GM21528 (cell line): ENCODE measurements at regions not wholly inside any gene's neighbourhood (a gene's known extent, or its start where the extent isn't known, plus 50 kb on each side); places are given as distances from the start of the nearest gene placed in this dataset.

Experiments
- ATAC-seq: cut with Tn5 transposase; IDR thresholded peaks from one replicate; pipeline ENCODE4 v1.9.1; 2021; ENCODE audit warnings: mild to moderate bottlenecking, moderate library complexity; ENCODE audit not compliant: unreplicated experiment, low FRiP score

GRCh38 chr3:159843840-159844730, 144.6 kb upstream of the IL12A start:
- ATAC-seq = no peak

DNA sequence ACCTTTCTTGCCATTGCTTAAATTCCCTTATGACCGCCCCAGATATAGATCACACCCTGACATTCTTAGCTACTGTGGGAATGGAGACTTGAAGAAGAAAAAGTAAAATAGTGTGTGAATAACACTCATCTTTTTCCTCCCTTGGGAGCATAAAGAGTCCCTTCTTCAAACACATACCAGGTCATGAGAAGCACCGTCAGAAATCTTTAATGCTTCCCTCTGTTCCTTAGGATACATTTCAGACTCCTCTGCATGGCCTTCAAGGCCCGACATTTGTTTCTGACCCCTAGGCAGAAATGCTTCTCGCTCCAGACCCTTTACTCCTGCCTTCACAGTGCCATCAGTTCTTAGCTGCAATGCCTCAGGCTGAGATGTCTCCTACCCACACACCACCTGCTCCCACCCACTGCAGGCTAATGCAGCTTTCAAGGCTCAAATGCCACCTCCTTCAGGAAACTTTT, 143.8 kb upstream of the IL12A start:
- no peak for ATAC-seq

DNA sequence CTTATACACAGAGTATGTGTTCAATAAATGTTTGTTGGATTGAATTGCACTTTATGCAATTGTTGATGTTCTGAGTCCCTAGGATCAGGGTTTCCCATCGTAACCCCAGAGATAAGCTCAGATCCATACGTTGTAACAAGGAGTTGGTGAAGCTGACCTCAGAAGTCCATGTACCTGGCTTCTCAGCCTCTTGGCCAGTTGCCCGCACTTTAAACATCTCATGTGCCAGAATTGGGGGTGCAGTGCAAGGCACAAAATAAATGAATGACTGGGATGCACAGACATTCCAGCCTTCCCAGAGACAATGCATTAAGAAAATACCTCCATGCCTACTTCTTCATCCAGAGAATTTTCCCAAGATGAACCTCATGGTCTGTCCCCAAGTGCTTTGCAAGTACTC, 142.9 kb upstream of the IL12A start:
- no peak for ATAC-seq

DNA sequence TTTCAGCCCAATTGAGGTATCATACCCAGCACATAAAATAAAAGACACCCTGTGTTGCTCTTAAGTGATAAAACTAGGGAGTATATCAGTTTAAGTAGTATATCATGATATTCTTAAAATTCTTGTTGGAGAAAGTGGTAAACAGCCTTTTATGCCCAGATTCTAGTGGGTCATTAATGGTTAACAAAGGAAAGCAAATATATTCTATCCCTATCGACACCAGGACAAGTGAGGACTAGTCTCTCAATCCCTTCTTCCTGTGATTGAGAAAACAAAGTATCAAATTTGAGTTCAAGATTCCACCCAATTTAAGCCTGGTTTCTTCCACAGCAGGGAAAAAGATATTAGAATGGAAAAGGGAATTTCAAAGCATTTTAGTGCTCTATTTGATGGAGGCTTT, 142.4 kb upstream of the IL12A start:
- ATAC-seq = no peak

- no peak for ATAC-seq
These were observed 140.1 kb upstream of the IL12A start for GRCh38 chr3:159848348-159849118.

GRCh38 chr3:159850481-159850880, 138.2 kb upstream of the IL12A start:
- no peak for ATAC-seq

DNA sequence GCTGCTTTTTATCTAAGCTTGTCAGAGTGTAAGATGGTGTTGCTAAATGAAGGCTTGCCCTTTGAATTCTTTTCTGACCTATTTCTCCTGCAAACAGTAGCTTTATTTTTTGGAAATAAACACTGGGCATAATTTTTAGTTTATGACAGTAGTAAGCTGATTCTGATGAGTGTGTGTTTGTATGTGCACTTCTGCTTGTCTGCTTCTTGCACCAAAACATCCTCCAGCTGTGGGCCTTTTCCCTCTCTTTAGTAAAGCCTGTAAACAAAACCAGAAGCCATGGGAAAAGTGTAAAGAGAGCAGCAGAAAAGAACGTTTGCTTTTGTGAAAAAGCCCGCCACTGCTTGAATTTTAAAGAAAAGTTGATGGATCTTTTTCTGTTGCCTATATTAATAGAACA, 136.4 kb upstream of the IL12A start:
- ATAC-seq = no peak

- no peak for ATAC-seq
These were observed 135.7 kb upstream of the IL12A start for GRCh38 chr3:159852821-159853505.

- no peak for ATAC-seq
These were observed 135.2 kb upstream of the IL12A start for GRCh38 chr3:159853506-159853864.

DNA sequence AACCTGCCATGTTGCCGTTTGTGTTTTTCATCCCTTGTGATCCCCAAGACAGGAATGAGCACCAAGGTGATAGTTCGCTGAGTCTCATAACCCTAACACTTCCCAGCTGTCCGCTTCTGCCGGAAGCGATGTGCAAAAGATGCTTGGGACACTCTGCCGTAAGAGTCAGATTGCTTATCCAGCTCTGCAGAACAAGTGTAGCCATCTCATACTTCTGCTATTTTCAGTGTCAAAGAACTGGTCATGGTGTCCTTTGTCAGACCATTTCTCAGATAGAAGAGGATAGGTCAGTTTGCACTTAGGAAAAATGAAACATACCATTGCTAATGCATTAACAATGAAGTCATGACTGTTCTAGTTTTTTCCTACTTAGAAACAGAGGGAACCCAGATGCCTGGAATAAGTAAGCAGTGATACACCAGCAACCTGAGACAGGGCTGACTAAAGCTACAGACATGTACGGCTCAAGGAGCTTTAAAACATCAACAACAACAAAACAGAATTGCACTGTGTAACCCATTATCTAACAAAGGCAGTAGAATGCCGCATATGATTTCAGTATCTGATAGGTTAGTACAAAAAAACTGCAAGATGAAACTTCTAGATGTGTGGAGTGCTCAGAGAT, 134.0 kb upstream of the IL12A start:
- ATAC-seq = no peak

GRCh38 chr3:159855599-159856346, 132.9 kb upstream of the IL12A start:
- no peak for ATAC-seq

DNA sequence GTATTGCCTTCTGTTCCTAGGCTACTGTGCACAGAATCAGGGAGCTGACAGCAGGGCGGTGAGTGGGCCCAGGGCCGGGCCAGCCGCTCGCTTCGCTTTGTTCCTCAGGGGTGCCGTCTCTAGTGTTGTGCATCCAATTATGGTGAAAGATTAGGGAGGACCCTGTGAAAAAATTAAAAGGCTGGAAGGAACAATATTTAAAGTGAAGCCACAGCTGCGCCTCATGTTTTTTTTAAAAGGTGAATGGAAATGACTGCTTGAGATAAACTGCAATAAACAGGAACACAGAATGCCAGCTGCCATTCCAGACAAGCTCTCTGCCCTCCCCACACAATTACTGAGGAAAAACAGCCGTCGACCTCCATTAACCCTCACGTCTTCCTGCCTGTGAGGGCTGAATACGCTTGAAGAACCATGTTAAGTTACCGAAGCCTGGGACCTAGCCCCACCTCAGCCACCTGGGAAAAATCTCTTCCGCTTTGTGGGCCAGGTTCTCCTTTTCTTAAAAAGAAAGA, 132.0 kb upstream of the IL12A start:
- no peak for ATAC-seq

- ATAC-seq = no peak
These were observed 130.8 kb upstream of the IL12A start for GRCh38 chr3:159857840-159858239.

GRCh38 chr3:159858650-159859049, 130.0 kb upstream of the IL12A start:
- ATAC-seq = no peak

GRCh38 chr3:159859424-159859823, 129.2 kb upstream of the IL12A start:
- ATAC-seq = no peak

DNA sequence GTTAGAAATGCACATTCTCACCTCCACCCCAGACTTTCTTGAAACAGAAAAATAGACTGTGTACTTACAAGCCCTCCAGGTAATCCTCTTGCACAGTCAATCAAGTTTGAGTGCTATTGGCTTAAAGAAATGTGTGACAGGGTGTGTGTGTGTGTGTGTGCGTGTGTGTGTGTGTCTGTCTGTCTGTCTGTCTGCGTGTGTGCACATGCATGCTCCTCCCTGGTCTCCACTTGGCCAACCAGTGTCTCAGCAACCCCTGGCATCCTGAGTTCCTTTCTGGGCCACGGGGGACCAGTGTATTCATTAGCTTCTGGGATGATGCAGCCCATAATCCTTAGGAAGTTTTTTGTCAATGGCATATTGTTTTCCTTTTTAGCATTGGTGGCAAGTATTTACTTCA, 128.8 kb upstream of the IL12A start:
- ATAC-seq = no peak

DNA sequence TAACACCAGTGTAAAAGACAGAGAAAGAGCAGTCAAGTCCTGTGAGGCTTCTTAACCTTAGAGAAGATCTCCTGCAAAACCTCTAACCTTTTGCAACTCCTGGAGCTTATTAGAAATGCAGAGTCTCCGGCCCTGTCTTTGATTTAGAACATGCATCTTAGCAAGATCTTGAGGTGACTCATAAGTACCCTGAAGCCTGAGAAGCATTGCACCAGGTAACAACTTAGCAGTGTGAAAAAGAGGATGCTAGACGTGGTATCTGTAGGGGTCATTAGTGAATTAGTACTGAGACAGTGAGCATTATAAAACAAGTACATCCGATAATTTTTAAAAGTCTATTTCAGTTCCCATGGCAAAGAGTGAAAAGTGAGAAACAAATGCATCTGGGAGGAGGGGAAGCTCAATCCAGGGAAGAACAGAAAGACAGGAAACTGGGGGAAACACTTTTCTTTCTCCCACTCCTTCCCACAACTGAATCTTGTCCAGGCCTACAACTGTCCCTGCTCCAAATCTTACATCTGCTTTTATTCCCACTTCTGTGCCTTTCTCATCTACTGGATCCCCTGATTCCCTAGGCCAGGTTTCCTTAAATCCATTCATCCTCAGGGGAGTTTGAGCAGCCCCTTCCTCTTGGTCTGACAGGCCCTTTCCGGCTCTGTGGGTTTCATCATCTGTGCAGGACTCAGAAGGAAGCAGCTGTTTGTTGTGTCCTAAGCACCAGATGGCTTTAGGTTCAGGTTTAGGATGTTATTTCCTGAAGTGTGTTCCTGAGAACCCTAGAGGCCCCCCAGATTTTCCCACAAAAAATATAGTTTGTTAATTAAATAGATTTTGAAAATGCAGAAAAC, 128.1 kb upstream of the IL12A start:
- no peak for ATAC-seq

- peak; percentile 54 for ATAC-seq
These were observed 127.2 kb upstream of the IL12A start for GRCh38 chr3:159861369-159861987.
